DND-41 (cell line): ENCODE measurements at regions not wholly inside any gene's neighbourhood (a gene's known extent, or its start where the extent isn't known, plus 50 kb on each side); places are given as distances from the start of the nearest gene placed in this dataset.

ENCODE experiments used
- EZH2 ChIP-seq: IDR thresholded peaks from 3 replicates; pipeline ENCODE4 v1.6.1; 2012; ENCODE audit warnings: borderline replicate concordance, low read depth, mild to moderate bottlenecking, moderate library complexity, low read length, inconsistent platforms; ENCODE audit not compliant: severe bottlenecking
- TF ChIP-seq, protein P1 (sequence below): IDR thresholded peaks from 2 replicates; pipeline ENCODE4 v1.5.1; 2012; ENCODE audit warnings: borderline replicate concordance, low read length, moderate library complexity, mild to moderate bottlenecking; ENCODE audit not compliant: poor library complexity, severe bottlenecking; ENCODE audit errors: extremely low read depth

DNA sequence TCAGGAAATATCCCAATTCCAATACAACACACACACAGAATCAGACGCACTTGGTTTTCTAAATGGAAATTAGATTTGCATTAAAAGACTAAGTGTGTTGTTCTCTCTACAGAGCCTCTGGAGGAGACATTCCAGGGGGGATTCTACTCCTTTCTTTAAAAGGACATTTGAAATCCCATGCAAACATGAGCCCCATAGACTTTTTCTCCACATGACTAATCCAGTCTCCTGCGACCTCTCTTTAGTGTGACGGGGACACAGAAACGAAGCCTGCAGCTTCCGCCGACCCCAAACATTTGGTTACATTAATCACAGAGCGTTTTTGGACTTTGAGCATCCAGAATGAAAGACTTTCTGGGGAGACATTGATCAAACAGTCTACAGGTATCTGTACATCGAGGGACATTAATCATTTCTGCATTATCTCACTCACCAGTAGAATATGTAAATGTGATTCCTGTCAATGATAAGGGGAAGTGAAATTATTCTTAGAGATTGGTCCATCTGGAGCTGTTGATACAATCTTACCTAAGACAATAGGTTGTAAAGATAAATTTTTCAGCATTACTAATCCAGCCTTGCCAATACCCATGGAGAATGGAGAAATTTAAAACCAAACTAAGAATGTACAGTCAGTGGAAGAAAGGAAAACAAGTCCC is 103.4 kb upstream of the IRX3 start:
- TF ChIP-seq, protein P1, sequence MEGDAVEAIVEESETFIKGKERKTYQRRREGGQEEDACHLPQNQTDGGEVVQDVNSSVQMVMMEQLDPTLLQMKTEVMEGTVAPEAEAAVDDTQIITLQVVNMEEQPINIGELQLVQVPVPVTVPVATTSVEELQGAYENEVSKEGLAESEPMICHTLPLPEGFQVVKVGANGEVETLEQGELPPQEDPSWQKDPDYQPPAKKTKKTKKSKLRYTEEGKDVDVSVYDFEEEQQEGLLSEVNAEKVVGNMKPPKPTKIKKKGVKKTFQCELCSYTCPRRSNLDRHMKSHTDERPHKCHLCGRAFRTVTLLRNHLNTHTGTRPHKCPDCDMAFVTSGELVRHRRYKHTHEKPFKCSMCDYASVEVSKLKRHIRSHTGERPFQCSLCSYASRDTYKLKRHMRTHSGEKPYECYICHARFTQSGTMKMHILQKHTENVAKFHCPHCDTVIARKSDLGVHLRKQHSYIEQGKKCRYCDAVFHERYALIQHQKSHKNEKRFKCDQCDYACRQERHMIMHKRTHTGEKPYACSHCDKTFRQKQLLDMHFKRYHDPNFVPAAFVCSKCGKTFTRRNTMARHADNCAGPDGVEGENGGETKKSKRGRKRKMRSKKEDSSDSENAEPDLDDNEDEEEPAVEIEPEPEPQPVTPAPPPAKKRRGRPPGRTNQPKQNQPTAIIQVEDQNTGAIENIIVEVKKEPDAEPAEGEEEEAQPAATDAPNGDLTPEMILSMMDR: no peak
- no peak for TF ChIP-seq EZH2
